ENCODE measurements at regions not wholly inside any gene's neighbourhood (a gene's known extent, or its start where the extent isn't known, plus 50 kb on each side); places are given as distances from the start of the nearest gene placed in this dataset.

DNA sequence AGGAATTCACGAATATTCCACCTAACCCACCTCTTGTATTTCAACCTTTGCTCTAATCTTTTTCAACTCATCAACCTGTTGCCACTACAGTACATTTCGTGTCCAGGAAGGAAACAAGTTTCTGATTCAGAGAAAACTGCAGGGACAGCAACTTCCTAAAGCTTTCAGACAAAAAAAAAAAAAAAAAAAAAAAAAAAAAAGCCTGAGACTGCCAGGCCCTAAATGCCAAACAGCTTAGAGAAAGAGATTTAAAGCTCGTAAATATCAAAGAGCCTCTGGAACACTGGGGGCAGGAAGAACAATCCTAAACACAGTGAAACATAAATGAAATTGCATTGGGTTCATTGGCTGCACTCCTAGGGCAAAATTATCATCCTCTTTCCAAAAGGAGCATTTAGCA, 411.2 kb upstream of the SPTLC3 start:
- H3K36me3 ChIP-seq (ENCODE audit: control insufficient read depth in 1 of 2, insufficient read depth in 2 of 2, low read length in 1 of 2), result no peaks in the 10 kb centered on the region
- H3K27me3 ChIP-seq (ENCODE audit: control insufficient read depth in 1 of 2, insufficient read depth in 2 of 2, low read length in 1 of 2), result no peaks in the 10 kb centered on the region
- DNase-seq (no peak), ATAC-seq (ENCODE audit: low FRiP score) (no peak)
- WGBS, 2 donors, result 31 to 34% methylated on average over 3 of the region's 3 CpGs
- no peak overlapping the region for H3K4me3 ChIP-seq (ENCODE audit: low read length in 2 of 2)
- H3K4me1 ChIP-seq (ENCODE audit: control insufficient read depth in 1 of 2, insufficient read depth in 2 of 2, low read length in 2 of 2), result no peaks in the 10 kb centered on the region
- no peaks in the 10 kb centered on the region for H3K9me3 ChIP-seq (ENCODE audit: control insufficient read depth, low read length)
- H3K27ac ChIP-seq (ENCODE audit: low read depth in 1 of 2, low read length in 2 of 2), result no peak overlapping the region
- intact Hi-C loops (cut with DNase I), result no loop called here

DNA sequence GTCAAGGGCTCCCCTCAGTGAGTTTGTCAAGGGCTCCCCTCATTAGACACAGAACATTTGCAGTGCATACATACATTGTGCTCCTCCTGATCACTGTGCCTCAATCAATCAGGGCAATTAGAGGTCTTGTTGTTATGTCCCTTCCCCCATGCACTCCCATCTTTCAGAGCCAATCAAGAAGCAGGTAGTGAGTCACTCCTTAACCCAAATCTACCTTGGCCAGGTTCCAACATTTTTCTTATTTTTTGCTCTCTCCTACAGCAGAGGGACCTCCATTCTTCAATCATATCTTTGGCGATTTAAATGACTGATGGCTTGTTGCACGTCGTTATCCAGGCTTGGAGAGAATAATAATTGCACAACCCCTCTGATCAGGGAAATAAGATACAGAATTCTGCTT, 409.9 kb upstream of the SPTLC3 start:
- no peak overlapping the region for H3K27ac ChIP-seq (ENCODE audit: low read depth in 1 of 2, low read length in 2 of 2)
- H3K36me3 ChIP-seq (ENCODE audit: control insufficient read depth in 1 of 2, insufficient read depth in 2 of 2, low read length in 1 of 2), result no peaks in the 10 kb centered on the region
- intact Hi-C loops (cut with DNase I), result no loop called here
- ATAC-seq (ENCODE audit: low FRiP score) (no peak), DNase-seq (no peak)
- H3K9me3 ChIP-seq (ENCODE audit: control insufficient read depth, low read length), result peaks cover 1% of the 10 kb centered on the region
- H3K4me3 ChIP-seq (ENCODE audit: low read length in 2 of 2), result no peak overlapping the region
- no peaks in the 10 kb centered on the region for H3K27me3 ChIP-seq (ENCODE audit: control insufficient read depth in 1 of 2, insufficient read depth in 2 of 2, low read length in 1 of 2)
- 20 to 32% methylated on average over 3 of the region's 3 CpGs for WGBS, 2 donors
- no peaks in the 10 kb centered on the region for H3K4me1 ChIP-seq (ENCODE audit: control insufficient read depth in 1 of 2, insufficient read depth in 2 of 2, low read length in 2 of 2)

DNA sequence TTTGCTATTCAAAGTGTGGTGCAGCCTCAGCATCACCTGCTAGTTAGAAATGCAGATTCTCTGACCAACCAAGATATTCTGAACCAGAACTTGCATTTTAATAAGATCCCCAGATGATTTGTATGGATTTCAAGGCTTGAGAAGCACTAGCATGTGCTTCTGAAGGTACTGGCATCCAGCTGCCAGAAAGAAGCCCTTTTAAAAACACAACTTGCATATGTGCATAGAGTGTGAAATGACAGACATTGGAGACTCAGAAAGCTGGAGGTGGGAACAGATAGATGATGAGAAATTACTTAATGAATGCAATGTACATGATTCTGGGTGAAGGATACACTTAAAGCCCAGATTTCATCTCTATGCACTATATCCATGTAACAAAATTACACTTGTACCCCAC, 409.3 kb upstream of the SPTLC3 start:
- Histone ChIP-seq H3K4me1 (ENCODE audit: control insufficient read depth in 1 of 2, insufficient read depth in 2 of 2, low read length in 2 of 2) (no peaks in the 10 kb centered on the region), H3K27me3 (ENCODE audit: control insufficient read depth in 1 of 2, insufficient read depth in 2 of 2, low read length in 1 of 2) (no peaks in the 10 kb centered on the region), H3K27ac (ENCODE audit: low read depth in 1 of 2, low read length in 2 of 2) (no peak overlapping the region), H3K36me3 (ENCODE audit: control insufficient read depth in 1 of 2, insufficient read depth in 2 of 2, low read length in 1 of 2) (no peaks in the 10 kb centered on the region), H3K9me3 (ENCODE audit: control insufficient read depth, low read length) (peaks cover 1% of the 10 kb centered on the region), H3K4me3 (ENCODE audit: low read length in 2 of 2) (no peak overlapping the region)
- no peak for ATAC-seq (ENCODE audit: low FRiP score)
- no peak for DNase-seq
- intact Hi-C loops (cut with DNase I), result no loop called here

DNA sequence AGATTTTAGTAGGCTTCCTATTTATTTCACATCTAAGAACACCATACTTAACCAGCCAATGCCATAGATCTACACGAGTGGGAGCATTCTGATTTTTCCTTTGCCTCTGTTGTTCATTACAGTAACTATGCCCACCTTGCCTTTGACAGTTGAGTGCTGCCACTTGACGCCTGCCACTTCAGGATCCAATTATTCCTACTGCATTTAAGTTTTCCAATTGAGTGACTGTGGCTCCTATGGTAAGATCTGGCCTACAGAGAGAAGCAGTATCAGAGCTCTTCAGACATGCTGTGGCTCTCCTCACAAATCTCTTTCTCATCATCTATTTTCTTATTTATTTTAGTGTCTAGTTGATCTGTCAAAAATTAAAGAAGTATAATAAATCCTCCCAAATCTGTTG, 403.0 kb upstream of the SPTLC3 start:
- Histone ChIP-seq H3K27me3 (ENCODE audit: control insufficient read depth in 1 of 2, insufficient read depth in 2 of 2, low read length in 1 of 2) (no peaks in the 10 kb centered on the region), H3K27ac (ENCODE audit: low read depth in 1 of 2, low read length in 2 of 2) (no peak overlapping the region), H3K9me3 (ENCODE audit: control insufficient read depth, low read length) (peaks cover 1% of the 10 kb centered on the region), H3K4me3 (ENCODE audit: low read length in 2 of 2) (no peak overlapping the region), H3K36me3 (ENCODE audit: control insufficient read depth in 1 of 2, insufficient read depth in 2 of 2, low read length in 1 of 2) (no peaks in the 10 kb centered on the region), H3K4me1 (ENCODE audit: control insufficient read depth in 1 of 2, insufficient read depth in 2 of 2, low read length in 2 of 2) (no peaks in the 10 kb centered on the region)
- DNase-seq (no peak), ATAC-seq (ENCODE audit: low FRiP score) (no peak)
- 69 to 71% methylated on average over 2 of the region's 2 CpGs for WGBS, 2 donors
- intact Hi-C loops (cut with DNase I), result no loop called here

DNA sequence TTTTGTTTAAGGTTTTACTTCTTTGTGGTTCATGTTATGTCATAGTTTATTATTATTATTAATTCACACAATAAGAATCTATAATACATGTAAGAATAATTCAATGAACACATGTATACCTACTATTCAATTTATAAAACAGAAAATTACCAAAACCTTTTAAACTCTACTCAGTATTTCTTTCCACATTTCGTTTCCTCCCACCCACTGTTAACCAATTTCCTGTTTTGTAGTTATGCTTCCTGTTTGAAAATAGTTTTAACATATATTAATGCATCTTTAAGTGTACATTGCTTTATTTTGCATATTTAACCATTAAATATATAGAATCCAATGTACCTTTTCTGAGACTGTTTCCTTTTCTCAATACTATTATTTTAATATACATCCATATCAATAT, 397.9 kb upstream of the SPTLC3 start:
- H3K27me3 ChIP-seq (ENCODE audit: control insufficient read depth in 1 of 2, insufficient read depth in 2 of 2, low read length in 1 of 2), result no peaks in the 10 kb centered on the region
- intact Hi-C loops (cut with DNase I), result no loop called here
- H3K4me3 ChIP-seq (ENCODE audit: low read length in 2 of 2), result no peak overlapping the region
- H3K9me3 ChIP-seq (ENCODE audit: control insufficient read depth, low read length), result peaks cover 2% of the 10 kb centered on the region
- H3K4me1 ChIP-seq (ENCODE audit: control insufficient read depth in 1 of 2, insufficient read depth in 2 of 2, low read length in 2 of 2), result no peaks in the 10 kb centered on the region
- no peak overlapping the region for H3K27ac ChIP-seq (ENCODE audit: low read depth in 1 of 2, low read length in 2 of 2)
- DNase-seq (no peak), ATAC-seq (ENCODE audit: low FRiP score) (no peak)
- no peaks in the 10 kb centered on the region for H3K36me3 ChIP-seq (ENCODE audit: control insufficient read depth in 1 of 2, insufficient read depth in 2 of 2, low read length in 1 of 2)
- WGBS, 2 donors, result 57 to 58% methylated on average over 1 of the region's 1 CpG

DNA sequence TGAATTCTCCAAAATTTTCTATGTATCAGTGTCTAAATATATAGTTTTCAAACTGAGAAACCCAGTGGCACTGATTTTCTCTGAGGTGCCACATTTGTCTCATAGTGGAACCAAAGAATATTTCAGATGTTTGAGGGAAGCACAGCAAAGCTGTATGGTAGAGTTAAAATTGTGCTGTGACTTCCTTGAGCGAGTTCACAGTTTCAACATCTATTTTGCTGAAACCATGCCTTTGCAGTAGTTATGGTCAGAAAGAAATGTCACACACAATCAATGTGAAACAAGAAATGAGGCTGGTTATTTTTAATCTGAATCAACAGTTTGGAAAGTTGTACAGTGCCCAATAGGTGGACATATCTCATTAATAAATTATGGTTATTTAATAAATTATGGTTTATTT, 394.0 kb upstream of the SPTLC3 start:
- intact Hi-C loops (cut with DNase I), result no loop called here
- ATAC-seq (ENCODE audit: low FRiP score) (no peak), DNase-seq (no peak)
- Histone ChIP-seq H3K27ac (ENCODE audit: low read depth in 1 of 2, low read length in 2 of 2) (no peak overlapping the region), H3K36me3 (ENCODE audit: control insufficient read depth in 1 of 2, insufficient read depth in 2 of 2, low read length in 1 of 2) (no peaks in the 10 kb centered on the region), H3K4me1 (ENCODE audit: control insufficient read depth in 1 of 2, insufficient read depth in 2 of 2, low read length in 2 of 2) (no peaks in the 10 kb centered on the region), H3K27me3 (ENCODE audit: control insufficient read depth in 1 of 2, insufficient read depth in 2 of 2, low read length in 1 of 2) (no peaks in the 10 kb centered on the region), H3K4me3 (ENCODE audit: low read length in 2 of 2) (no peak overlapping the region), H3K9me3 (ENCODE audit: control insufficient read depth, low read length) (peaks cover 2% of the 10 kb centered on the region)
- WGBS, 2 donors, result 76 to 77% methylated on average over 1 of the region's 1 CpG

DNA sequence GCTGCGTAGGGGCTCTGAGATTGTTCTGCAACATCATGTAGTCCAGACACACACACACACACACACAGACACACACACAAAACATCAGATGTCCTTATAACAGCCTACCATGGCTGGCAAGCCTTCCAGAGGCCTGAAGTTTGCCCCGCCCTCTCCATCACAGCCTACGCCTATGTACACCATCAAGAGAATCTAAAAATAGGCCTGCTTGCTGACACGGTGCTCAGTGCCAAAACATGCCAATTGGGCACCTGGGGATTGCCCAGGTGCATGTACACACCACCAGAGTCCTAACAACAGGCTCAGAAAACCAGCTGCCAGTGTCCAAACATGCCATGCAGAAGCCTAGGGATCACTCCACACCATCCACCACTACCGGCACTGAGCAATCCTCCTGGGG, 391.7 kb upstream of the SPTLC3 start:
- ATAC-seq (ENCODE audit: low FRiP score), result no peak
- DNase-seq, result no peak
- Histone ChIP-seq H3K4me1 (ENCODE audit: control insufficient read depth in 1 of 2, insufficient read depth in 2 of 2, low read length in 2 of 2) (no peaks in the 10 kb centered on the region), H3K9me3 (ENCODE audit: control insufficient read depth, low read length) (peaks cover 2% of the 10 kb centered on the region), H3K4me3 (ENCODE audit: low read length in 2 of 2) (no peak overlapping the region), H3K27me3 (ENCODE audit: control insufficient read depth in 1 of 2, insufficient read depth in 2 of 2, low read length in 1 of 2) (no peaks in the 10 kb centered on the region), H3K27ac (ENCODE audit: low read depth in 1 of 2, low read length in 2 of 2) (no peak overlapping the region), H3K36me3 (ENCODE audit: control insufficient read depth in 1 of 2, insufficient read depth in 2 of 2, low read length in 1 of 2) (no peaks in the 10 kb centered on the region)
- intact Hi-C loops (cut with DNase I), result no loop called here
- 50 to 66% methylated on average over 5 of the region's 5 CpGs for WGBS, 2 donors

DNA sequence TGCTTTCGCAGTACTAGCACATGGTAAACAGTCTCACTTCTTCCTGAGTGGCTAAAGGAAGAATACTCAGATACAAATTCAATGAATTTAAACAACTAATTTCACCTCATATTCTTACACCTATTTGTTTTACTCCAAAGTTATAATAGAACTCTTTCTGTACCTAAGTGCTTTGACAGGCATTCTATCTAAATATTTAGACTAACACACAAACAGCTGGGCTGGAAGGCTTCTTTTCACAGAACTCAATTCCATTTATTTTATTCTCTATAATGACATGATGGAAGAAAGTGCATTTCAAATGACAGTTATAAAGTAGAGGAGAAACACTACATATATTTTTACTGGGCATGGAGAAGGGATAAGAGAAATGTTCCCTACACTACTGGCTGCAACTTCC, 384.9 kb upstream of the SPTLC3 start:
- WGBS, 2 donors, result 83 to 93% methylated on average over 1 of the region's 1 CpG
- H3K4me1 ChIP-seq (ENCODE audit: control insufficient read depth in 1 of 2, insufficient read depth in 2 of 2, low read length in 2 of 2), result no peaks in the 10 kb centered on the region
- H3K36me3 ChIP-seq (ENCODE audit: control insufficient read depth in 1 of 2, insufficient read depth in 2 of 2, low read length in 1 of 2), result no peaks in the 10 kb centered on the region
- H3K27ac ChIP-seq (ENCODE audit: low read depth in 1 of 2, low read length in 2 of 2), result no peak overlapping the region
- H3K9me3 ChIP-seq (ENCODE audit: control insufficient read depth, low read length), result no peaks in the 10 kb centered on the region
- no peak overlapping the region for H3K4me3 ChIP-seq (ENCODE audit: low read length in 2 of 2)
- H3K27me3 ChIP-seq (ENCODE audit: control insufficient read depth in 1 of 2, insufficient read depth in 2 of 2, low read length in 1 of 2), result no peaks in the 10 kb centered on the region
- intact Hi-C loops (cut with DNase I), result no loop called here
- no peak for DNase-seq
- ATAC-seq (ENCODE audit: low FRiP score), result no peak

DNA sequence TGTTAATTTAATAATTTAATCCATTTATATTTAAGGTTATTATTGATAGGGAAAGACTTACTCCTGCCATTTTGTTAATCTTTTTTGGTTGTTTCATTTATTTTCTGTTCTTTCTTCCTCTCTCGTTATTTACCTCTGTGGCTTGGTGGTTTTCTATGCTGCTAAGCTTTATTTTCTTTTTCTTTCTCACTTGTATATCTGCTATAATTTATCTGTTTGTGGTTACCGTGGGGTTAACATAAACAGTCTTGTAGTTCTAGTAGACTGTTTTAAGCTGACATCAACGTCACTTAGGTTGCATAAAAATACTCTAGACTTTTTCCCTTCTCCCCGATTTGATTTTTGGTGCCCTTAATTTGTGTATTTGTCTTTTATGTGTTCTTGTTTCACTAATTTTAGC, 381.3 kb upstream of the SPTLC3 start:
- Histone ChIP-seq H3K4me3 (ENCODE audit: low read length in 2 of 2) (no peak overlapping the region), H3K4me1 (ENCODE audit: control insufficient read depth in 1 of 2, insufficient read depth in 2 of 2, low read length in 2 of 2) (no peaks in the 10 kb centered on the region), H3K36me3 (ENCODE audit: control insufficient read depth in 1 of 2, insufficient read depth in 2 of 2, low read length in 1 of 2) (no peaks in the 10 kb centered on the region), H3K27me3 (ENCODE audit: control insufficient read depth in 1 of 2, insufficient read depth in 2 of 2, low read length in 1 of 2) (no peaks in the 10 kb centered on the region), H3K27ac (ENCODE audit: low read depth in 1 of 2, low read length in 2 of 2) (no peak overlapping the region), H3K9me3 (ENCODE audit: control insufficient read depth, low read length) (no peaks in the 10 kb centered on the region)
- 39 to 48% methylated on average over 4 of the region's 4 CpGs for WGBS, 2 donors
- intact Hi-C loops (cut with DNase I), result no loop called here
- ATAC-seq (ENCODE audit: low FRiP score), result no peak
- no peak for DNase-seq

Measured in aorta (tissue), 5 donors.